Liver (tissue), 3 donors: ENCODE measurements at regions not wholly inside any gene's neighbourhood (a gene's known extent, or its start where the extent isn't known, plus 50 kb on each side); places are given as distances from the start of the nearest gene placed in this dataset.

Source experiments
- ATF3 ChIP-seq: IDR thresholded peaks from 2 replicates; pipeline ENCODE4 v1.6.1; 2016; ENCODE audit warnings: antibody characterized with exemption
- GABPA ChIP-seq, 2 donors: IDR thresholded peaks in 1 of 2; conservative IDR thresholded peaks in 1 of 2; 2 replicates each; pipeline ENCODE4 v1.6.1; 2016; ENCODE audit warnings: antibody characterized with exemption in 2 of 2, mild to moderate bottlenecking in 1 of 2, moderate library complexity in 1 of 2
- RAD21 ChIP-seq, 2 donors: IDR thresholded peaks; 2 replicates each; pipeline ENCODE4 v1.6.1; 2016; ENCODE audit warnings: antibody characterized with exemption in 2 of 2, mild to moderate bottlenecking in 2 of 2
- REST ChIP-seq: IDR thresholded peaks from 2 replicates; pipeline ENCODE4 v1.6.1; 2016; ENCODE audit warnings: antibody characterized with exemption, mild to moderate bottlenecking
- YY1 ChIP-seq: IDR thresholded peaks from 2 replicates; pipeline ENCODE4 v1.6.1; 2016; ENCODE audit warnings: antibody characterized with exemption, mild to moderate bottlenecking
- ZBTB33 ChIP-seq: IDR thresholded peaks from 2 replicates; pipeline ENCODE4 v1.6.1; 2016; ENCODE audit warnings: antibody characterized with exemption
- TF ChIP-seq, protein P1 (sequence below): fragments of 150-350 bp; IDR thresholded peaks from 2 replicates; pipeline ENCODE4 v1.5.1; 2017; ENCODE audit warnings: improper control_type of control experiment, low read depth, low read length; ENCODE audit not compliant: missing input control
- donor health status: healthy.
- donor health status: healthy.

DNA sequence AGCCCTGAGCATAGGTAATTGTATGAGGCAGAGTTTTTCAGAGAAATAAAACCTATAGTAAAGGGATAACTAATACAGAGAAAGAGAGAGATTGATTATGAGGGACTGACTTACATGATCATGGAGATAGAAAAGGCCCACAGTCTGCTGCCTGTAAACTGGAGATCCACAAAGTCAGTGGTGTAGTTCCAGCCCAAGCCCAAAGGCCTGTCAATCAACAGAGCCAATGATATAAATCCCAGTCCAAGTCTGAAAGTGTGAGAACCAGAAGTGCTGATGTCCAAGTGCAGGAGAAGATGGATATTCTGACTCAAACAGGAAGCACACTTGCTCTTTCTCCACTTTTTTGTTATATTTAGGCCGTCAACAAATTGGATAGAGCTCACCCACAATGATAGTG lies 340.1 kb upstream of the RGS18 start:
- TF ChIP-seq, protein P1, sequence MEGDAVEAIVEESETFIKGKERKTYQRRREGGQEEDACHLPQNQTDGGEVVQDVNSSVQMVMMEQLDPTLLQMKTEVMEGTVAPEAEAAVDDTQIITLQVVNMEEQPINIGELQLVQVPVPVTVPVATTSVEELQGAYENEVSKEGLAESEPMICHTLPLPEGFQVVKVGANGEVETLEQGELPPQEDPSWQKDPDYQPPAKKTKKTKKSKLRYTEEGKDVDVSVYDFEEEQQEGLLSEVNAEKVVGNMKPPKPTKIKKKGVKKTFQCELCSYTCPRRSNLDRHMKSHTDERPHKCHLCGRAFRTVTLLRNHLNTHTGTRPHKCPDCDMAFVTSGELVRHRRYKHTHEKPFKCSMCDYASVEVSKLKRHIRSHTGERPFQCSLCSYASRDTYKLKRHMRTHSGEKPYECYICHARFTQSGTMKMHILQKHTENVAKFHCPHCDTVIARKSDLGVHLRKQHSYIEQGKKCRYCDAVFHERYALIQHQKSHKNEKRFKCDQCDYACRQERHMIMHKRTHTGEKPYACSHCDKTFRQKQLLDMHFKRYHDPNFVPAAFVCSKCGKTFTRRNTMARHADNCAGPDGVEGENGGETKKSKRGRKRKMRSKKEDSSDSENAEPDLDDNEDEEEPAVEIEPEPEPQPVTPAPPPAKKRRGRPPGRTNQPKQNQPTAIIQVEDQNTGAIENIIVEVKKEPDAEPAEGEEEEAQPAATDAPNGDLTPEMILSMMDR: no peak
- TF ChIP-seq ZBTB33: no peak
- TF ChIP-seq GABPA (IDR thresholded peaks at IDR 0.05 in 1 of 2, conservative IDR thresholded peaks at IDR 0.05 in 1 of 2): no peak
- TF ChIP-seq REST: no peak
- TF ChIP-seq ATF3: no peak
- no peak for TF ChIP-seq YY1
- TF ChIP-seq RAD21 (IDR thresholded peaks at IDR 0.05): no peak
